ENCODE measurements at regions not wholly inside any gene's neighbourhood (a gene's known extent, or its start where the extent isn't known, plus 50 kb on each side); places are given as distances from the start of the nearest gene placed in this dataset.

- TF ChIP-seq CTCF (IDR thresholded peaks at IDR 0.05) = no peak
Observed at GRCh38 chr16:85337910-85338637, 225.8 kb upstream of the CIBAR2 start.

DNA sequence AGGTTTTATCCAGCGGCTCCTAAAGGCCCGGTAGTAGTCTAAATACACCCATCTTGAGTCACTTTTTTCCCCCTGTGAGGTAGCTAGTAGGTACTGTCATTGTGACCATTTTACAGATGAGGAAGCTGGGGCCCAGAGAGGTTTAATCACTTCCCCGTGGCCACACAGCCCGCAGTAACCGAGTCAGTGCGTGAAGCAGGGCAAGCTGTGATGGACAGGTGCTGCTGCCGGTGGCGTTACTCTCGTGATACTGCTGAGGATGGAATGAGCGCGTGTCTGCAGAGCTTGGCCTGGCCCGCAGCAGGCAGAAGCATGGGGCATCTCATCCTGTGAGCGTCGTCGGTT, 226.3 kb upstream of the CIBAR2 start:
- no peak for TF ChIP-seq CTCF (IDR thresholded peaks at IDR 0.05)

DNA sequence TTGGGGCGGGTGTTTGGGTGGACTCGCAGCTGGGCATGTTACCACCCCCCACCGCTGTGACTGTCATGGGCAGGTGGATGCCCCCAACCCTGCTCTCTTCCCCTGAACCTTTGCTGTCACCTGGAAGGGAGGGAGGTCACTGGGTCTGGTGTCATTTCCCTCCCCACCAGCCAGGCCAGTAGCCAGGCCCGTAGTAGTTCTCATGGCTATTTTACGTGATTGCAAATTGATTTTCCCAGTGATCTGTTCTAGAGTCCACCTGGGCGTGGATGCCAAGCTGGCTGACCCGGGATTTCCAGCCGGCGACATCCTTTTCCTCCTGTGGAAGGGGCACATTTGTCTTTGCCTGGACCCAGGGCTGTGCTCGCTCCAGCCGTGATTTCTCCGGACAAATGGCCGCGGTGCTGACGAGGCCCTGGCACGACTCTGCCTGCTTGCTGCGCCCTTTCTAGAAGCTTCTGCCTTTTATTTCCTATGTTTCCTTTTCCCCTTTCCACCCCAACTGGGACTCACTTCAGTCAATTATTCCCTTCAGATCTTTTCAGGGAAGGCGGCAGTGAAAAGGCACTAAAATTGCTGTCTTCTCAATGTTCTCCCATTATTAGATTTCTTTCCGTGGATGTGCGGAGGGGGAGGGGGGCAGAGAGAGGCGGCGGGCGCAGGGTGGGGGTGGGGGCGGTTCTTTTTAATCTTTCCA, 226.9 kb upstream of the CIBAR2 start:
- no peak for TF ChIP-seq CTCF (IDR thresholded peaks at IDR 0.05)

GRCh38 chr16:85341972-85342695, 229.9 kb upstream of the CIBAR2 start:
- no peak for TF ChIP-seq CTCF (IDR thresholded peaks at IDR 0.05)

- TF ChIP-seq CTCF (IDR thresholded peaks at IDR 0.05) = no peak
Observed at GRCh38 chr16:85344502-85345128, 232.3 kb upstream of the CIBAR2 start.

DNA sequence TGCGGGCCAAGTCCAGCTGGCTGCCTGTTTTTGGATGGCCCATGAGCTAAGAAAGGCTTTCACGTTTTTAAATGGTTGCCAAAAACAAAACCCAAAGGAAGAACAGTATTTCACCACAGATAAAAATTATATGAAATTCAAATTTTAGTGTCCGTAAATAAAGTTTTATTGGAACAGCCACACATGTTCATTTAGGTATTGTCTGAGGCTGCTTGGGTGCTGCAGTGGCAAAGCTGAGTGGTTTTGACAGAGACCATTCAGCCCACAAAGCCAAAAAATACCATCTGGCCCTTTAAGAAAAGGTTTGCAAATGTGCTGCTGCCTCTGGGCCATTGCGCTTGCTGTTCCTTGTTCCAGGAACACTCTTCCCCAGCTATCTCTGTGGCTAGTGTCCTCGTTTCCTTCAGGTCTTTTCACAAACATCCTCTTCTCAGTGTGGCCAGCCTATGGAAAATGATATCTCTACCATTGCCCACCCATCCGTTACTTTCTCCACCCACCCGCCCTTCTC, 232.9 kb upstream of the CIBAR2 start:
- TF ChIP-seq CTCF (IDR thresholded peaks at IDR 0.05) = no peak

Data from LNCAP (cell line).